ENCODE measurements at regions not wholly inside any gene's neighbourhood (a gene's known extent, or its start where the extent isn't known, plus 50 kb on each side); places are given as distances from the start of the nearest gene placed in this dataset.

DNA sequence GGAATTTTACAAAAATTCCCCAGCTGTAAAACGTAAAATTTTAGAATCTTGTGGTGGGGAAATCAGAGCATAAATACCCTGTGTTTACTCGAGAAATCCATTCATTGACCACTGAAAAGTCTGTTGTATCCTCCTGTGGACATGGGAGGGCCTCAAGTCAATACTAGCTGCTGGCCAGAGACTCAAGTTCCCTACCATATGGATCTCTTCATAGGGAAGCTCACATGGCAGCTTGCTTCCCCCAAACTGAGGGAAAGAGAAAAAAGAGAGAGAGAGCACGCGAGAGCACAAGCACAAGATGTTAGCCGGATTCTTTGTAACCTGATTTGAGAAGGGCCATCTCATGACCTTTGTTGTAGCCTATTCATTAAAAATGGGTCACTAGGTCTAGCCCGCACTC is 591.9 kb downstream of the LRRC70 start:
- Mint-ChIP-seq H3K27me3 (ENCODE audit: insufficient read depth) (no peaks in the 10 kb centered on the region), H3K9me3 (peaks cover 4% of the 10 kb centered on the region), H3K27ac (no peak overlapping the region), H3K36me3 (ENCODE audit: low read depth) (no peaks in the 10 kb centered on the region), H3K4me1 (ENCODE audit: low read depth) (no peaks in the 10 kb centered on the region), H3K4me3 (no peak overlapping the region)
- DNase-seq: no peak
- TF ChIP-seq CTCF (IDR thresholded peaks at IDR 0.05): no peak

DNA sequence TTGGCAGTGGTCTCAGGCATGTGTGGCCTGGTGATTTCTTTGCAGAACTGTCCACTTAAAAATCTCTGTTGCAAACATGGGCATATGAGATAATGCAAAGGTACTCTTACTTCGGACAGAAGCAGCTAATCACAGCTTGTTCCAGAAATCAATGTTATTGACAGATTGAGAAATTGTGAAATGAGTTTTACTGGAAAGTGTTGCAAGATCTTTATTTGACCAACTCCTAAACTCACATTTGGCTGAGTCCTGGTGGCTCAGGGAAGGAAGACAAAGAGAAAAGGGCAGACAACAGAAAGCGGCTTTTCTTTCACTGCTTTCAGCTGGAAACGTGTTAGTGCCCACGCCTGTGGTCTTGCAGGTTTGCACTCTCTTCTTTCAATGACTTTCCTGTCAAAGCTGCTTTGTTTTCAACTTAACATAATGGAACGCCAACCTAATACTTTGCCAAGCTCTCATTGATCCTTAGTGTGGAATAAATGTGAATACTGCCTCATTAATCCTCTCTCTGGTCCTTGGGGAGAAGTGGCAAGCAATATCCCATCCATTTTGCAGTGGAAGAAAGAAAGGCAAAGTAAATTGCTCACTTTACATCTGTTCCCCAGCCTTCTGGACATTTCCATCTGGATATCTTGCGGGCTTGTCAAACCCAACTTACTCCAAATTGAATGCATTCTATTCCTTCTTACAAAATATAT is 586.4 kb downstream of the LRRC70 start:
- no peaks in the 10 kb centered on the region for H3K36me3 Mint-ChIP-seq (ENCODE audit: low read depth)
- no peak for TF ChIP-seq CTCF (IDR thresholded peaks at IDR 0.05)
- no peak overlapping the region for H3K4me3 Mint-ChIP-seq
- H3K4me1 Mint-ChIP-seq (ENCODE audit: low read depth): no peaks in the 10 kb centered on the region
- peaks cover 17% of the 10 kb centered on the region; the same call in 1 of the 2 replicates for H3K9me3 Mint-ChIP-seq
- DNase-seq: no peak
- H3K27me3 Mint-ChIP-seq (ENCODE audit: insufficient read depth): no peaks in the 10 kb centered on the region
- no peak overlapping the region for H3K27ac Mint-ChIP-seq

GRCh38 chr5:63164339-63164738 is 585.7 kb downstream of the LRRC70 start:
- TF ChIP-seq CTCF (IDR thresholded peaks at IDR 0.05): no peak
- H3K4me3 Mint-ChIP-seq: no peak overlapping the region
- H3K36me3 Mint-ChIP-seq (ENCODE audit: low read depth): no peaks in the 10 kb centered on the region
- H3K4me1 Mint-ChIP-seq (ENCODE audit: low read depth): no peaks in the 10 kb centered on the region
- H3K27me3 Mint-ChIP-seq (ENCODE audit: insufficient read depth): no peaks in the 10 kb centered on the region
- H3K9me3 Mint-ChIP-seq: peaks cover 17% of the 10 kb centered on the region
- no peak for DNase-seq
- H3K27ac Mint-ChIP-seq: no peak overlapping the region

DNA sequence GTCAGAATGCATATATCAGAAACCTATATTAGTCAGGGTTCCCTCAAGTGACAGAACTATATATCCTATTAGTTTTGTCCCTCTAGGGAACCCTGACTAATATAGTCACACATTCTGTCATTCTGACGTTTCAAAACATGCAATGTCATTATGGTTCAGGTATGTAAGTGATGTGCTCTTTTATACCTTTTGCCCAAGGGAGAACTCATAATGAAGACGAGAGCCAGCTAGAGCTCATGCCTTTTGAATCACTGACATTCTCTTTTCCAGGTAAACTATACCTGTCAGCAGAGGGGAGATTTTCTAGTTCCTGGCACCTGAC is 576.7 kb downstream of the LRRC70 start:
- H3K4me1 Mint-ChIP-seq (ENCODE audit: low read depth): no peaks in the 10 kb centered on the region
- TF ChIP-seq CTCF (IDR thresholded peaks at IDR 0.05): no peak
- no peak for DNase-seq
- H3K36me3 Mint-ChIP-seq (ENCODE audit: low read depth): no peaks in the 10 kb centered on the region
- H3K9me3 Mint-ChIP-seq: peaks cover 31% of the 10 kb centered on the region
- no peaks in the 10 kb centered on the region for H3K27me3 Mint-ChIP-seq (ENCODE audit: insufficient read depth)
- H3K27ac Mint-ChIP-seq: no peak overlapping the region
- no peak overlapping the region for H3K4me3 Mint-ChIP-seq

- DNase-seq: no peak
- Mint-ChIP-seq H3K36me3 (ENCODE audit: low read depth) (no peaks in the 10 kb centered on the region), H3K27me3 (ENCODE audit: insufficient read depth) (no peaks in the 10 kb centered on the region), H3K9me3 (peaks cover 31% of the 10 kb centered on the region), H3K27ac (no peak overlapping the region), H3K4me3 (no peak overlapping the region), H3K4me1 (ENCODE audit: low read depth) (no peaks in the 10 kb centered on the region)
- no peak for TF ChIP-seq CTCF (IDR thresholded peaks at IDR 0.05)
These were observed 576.1 kb downstream of the LRRC70 start for GRCh38 chr5:63154476-63155309.
